Endothelial cell of umbilical vein (primary cell): ENCODE measurements at regions not wholly inside any gene's neighbourhood (a gene's known extent, or its start where the extent isn't known, plus 50 kb on each side); places are given as distances from the start of the nearest gene placed in this dataset.

ENCODE experiments used
- BruUV-seq: library from RNA; stranded (reverse); fragments of 400-500 nt; replicated peaks from 2 replicates; lab custom pipeline; 2021; lab: Mats Ljungman, UMichigan
- CTCF ChIA-PET: fragments of 300-600, 350-600 bp; sonication (Branson Sonifier 250); formaldehyde crosslinking; loops from one replicate; lab custom pipeline; 2021; ENCODE audit warnings: antibody characterized with exemption, inconsistent platforms; lab: Charles Lee
- POLR2A ChIA-PET: fragments of 300-600, 350-600 bp; sonication (Branson Sonifier 250); formaldehyde crosslinking; loops from one replicate; lab custom pipeline; 2021; ENCODE audit warnings: antibody characterized with exemption, inconsistent platforms; lab: Charles Lee
- DNase-seq: peaks from one replicate; pipeline ENCODE4 v3.0.0-alpha.2; 2011; ENCODE audit warnings: low read depth, low spot score
- FAIRE-seq: peaks from 2 replicates; lab custom pipeline; 2011; peaks lifted over from hg19 to GRCh38; lab: Jason Lieb, UNC
- H2AFZ ChIP-seq: 2 replicates; pipeline ENCODE4 v1.6.0; 2012; ENCODE audit warnings: low read depth, low read length, control low read depth, inconsistent platforms
- H3K27ac ChIP-seq: 2 replicates; pipeline ENCODE4 v1.5.1; 2011; ENCODE audit warnings: low read depth, mild to moderate bottlenecking, control low read depth, low read length, moderate library complexity; ENCODE audit not compliant: insufficient read depth
- H3K27me3 ChIP-seq, 2 experiments: 2 replicates each; pipeline versions ENCODE4 v1.6.0 to v1.6.1; 2011; ENCODE audit warnings: low read length in 2 of 2, mixed read lengths in 1 of 2; ENCODE audit not compliant: control insufficient read depth in 2 of 2, insufficient read depth in 2 of 2
- H3K36me3 ChIP-seq, 2 experiments: 2 replicates in 1 of 2; 3 replicates in 1 of 2; pipeline ENCODE4 v1.5.1; 2011; ENCODE audit warnings: low read length in 2 of 2, mild to moderate bottlenecking in 1 of 2, moderate library complexity in 1 of 2; ENCODE audit not compliant: control insufficient read depth in 2 of 2, insufficient read depth in 2 of 2; ENCODE audit errors: extremely low read depth in 1 of 2
- H3K4me1 ChIP-seq: 3 replicates; pipeline ENCODE4 v1.5.1; 2011; ENCODE audit warnings: mild to moderate bottlenecking, low read length; ENCODE audit not compliant: control insufficient read depth, insufficient read depth; ENCODE audit errors: extremely low read depth
- H3K4me2 ChIP-seq: 2 replicates; pipeline ENCODE4 v1.6.1; 2011; ENCODE audit warnings: low read length, control low read depth, mixed read lengths; ENCODE audit not compliant: insufficient read depth
- H3K4me3 ChIP-seq, 3 experiments: fragments of 200-600 bp in 1 of 3; sonication (generic), shearing (Covaris generic) in 1 of 3; replicated peaks in 1 of 3; 2 replicates each; pipeline ENCODE4 v1.5.1; 2011 to 2016; ENCODE audit warnings: control low read depth in 3 of 3, low read length in 3 of 3, mild to moderate bottlenecking in 2 of 3, inconsistent platforms in 1 of 3, low read depth in 1 of 3, moderate library complexity in 1 of 3; ENCODE audit not compliant: insufficient read depth in 1 of 3
- H3K79me2 ChIP-seq: 2 replicates; pipeline ENCODE4 v1.6.0; 2012; ENCODE audit warnings: low read length, inconsistent platforms; ENCODE audit not compliant: control insufficient read depth, insufficient read depth
- H3K9ac ChIP-seq: replicated peaks from 2 replicates; pipeline ENCODE3; 2011; ENCODE audit warnings: low read length, control low read depth; ENCODE audit not compliant: insufficient read depth; ENCODE audit errors: extremely low read depth
- H3K9me1 ChIP-seq: replicated peaks from 3 replicates; pipeline ENCODE4 v1.6.0; 2011; ENCODE audit warnings: mild to moderate bottlenecking, low read length; ENCODE audit not compliant: control insufficient read depth, insufficient read depth; ENCODE audit errors: extremely low read depth
- H3K9me3 ChIP-seq: replicated peaks from 2 replicates; pipeline ENCODE4 v1.5.1; 2012; ENCODE audit warnings: low read length, inconsistent platforms; ENCODE audit not compliant: control insufficient read depth, insufficient read depth
- H4K20me1 ChIP-seq: replicated peaks from 2 replicates; pipeline ENCODE3; 2011; ENCODE audit warnings: mild to moderate bottlenecking, low read length; ENCODE audit not compliant: control insufficient read depth, insufficient read depth; ENCODE audit errors: extremely low read depth
- CTCF ChIP-seq, 2 donors: IDR thresholded peaks; 1 replicate in 1 of 2; 2 replicates in 1 of 2; pipeline ENCODE4 v1.5.1; 2011; ENCODE audit warnings: low read length in 2 of 2, mild to moderate bottlenecking in 2 of 2, moderate library complexity in 2 of 2, control low read depth in 1 of 2, inconsistent platforms in 1 of 2, low read depth in 1 of 2; ENCODE audit not compliant: insufficient read depth in 1 of 2; ENCODE audit errors: extremely low read depth in 1 of 2
- EZH2 ChIP-seq: IDR thresholded peaks from 2 replicates; pipeline ENCODE4 v1.6.1; 2012; ENCODE audit warnings: borderline replicate concordance, low read depth, mild to moderate bottlenecking, moderate library complexity, low read length, inconsistent platforms; ENCODE audit not compliant: severe bottlenecking
- FOS ChIP-seq: IDR thresholded peaks from 2 replicates; pipeline ENCODE4 v1.6.1; 2011; ENCODE audit warnings: mild to moderate bottlenecking, low read length, moderate library complexity, borderline replicate concordance; ENCODE audit not compliant: insufficient read depth
- GATA2 ChIP-seq: IDR thresholded peaks from 2 replicates; pipeline ENCODE4 v1.7.0; 2011; ENCODE audit warnings: low read depth, mild to moderate bottlenecking, moderate library complexity, mixed read lengths, low read length; ENCODE audit not compliant: insufficient read length, insufficient read depth
- JUN ChIP-seq: IDR thresholded peaks from 2 replicates; pipeline ENCODE4 v1.6.1; 2011; ENCODE audit warnings: borderline replicate concordance, low read depth; ENCODE audit not compliant: insufficient read length, insufficient read depth
- MAX ChIP-seq: IDR thresholded peaks from 2 replicates; pipeline ENCODE4 v1.6.1; 2011; ENCODE audit not compliant: insufficient read depth, insufficient read length
- MYC ChIP-seq: IDR thresholded peaks from one replicate; pipeline ENCODE4 v1.6.1; 2011; ENCODE audit warnings: mild to moderate bottlenecking, low read depth, low read length
- POLR2A ChIP-seq: IDR thresholded peaks from 2 replicates; pipeline ENCODE4 v1.6.1; 2012; ENCODE audit warnings: low read depth, mild to moderate bottlenecking, control low read depth, low read length
- POLR2AphosphoS5 ChIP-seq: IDR thresholded peaks from 2 replicates; pipeline ENCODE4 v1.6.1; 2012; ENCODE audit warnings: low read depth, mild to moderate bottlenecking, control low read depth, low read length, moderate library complexity; ENCODE audit not compliant: insufficient read depth
- dilution Hi-C: fragments of 300-500 bp; cut with MboI; formaldehyde crosslinking; loops from one replicate; pipeline ENCODE4 v1.15.0; 2019; ENCODE audit warnings: low sequenced_read_pairs; ENCODE audit not compliant: extremely low pct_ligation_motif_present
- intact Hi-C: fragments of 100-400 bp; cut with micrococcal nuclease; formaldehyde crosslinking; loops from one replicate; pipeline ENCODE4 v1.10.0; 2022

- Histone ChIP-seq H3K79me2 (no peaks in the 10 kb centered on the region), H3K27me3 (peaks cover 0 to 2% of the 10 kb centered on the region in 2 experiments), H3K27ac (no peak overlapping the region), H3K4me2 (no peak overlapping the region), H3K9me3 (no peaks in the 10 kb centered on the region), H3K9ac (no peak overlapping the region), H2AFZ (no peak overlapping the region), H3K36me3 (no peaks in the 10 kb centered on the region), H3K4me3 (no peak overlapping the region), H4K20me1 (no peaks in the 10 kb centered on the region), H3K4me1 (no peaks in the 10 kb centered on the region), H3K9me1 (no peaks in the 10 kb centered on the region)
- BruUV-seq = no TSS peak
- TF ChIP-seq JUN (no peak), GATA2 (no peak), MAX (no peak), FOS (no peak), EZH2 (no peak), CTCF (IDR thresholded peaks at IDR 0.05; ENCODE audit: extremely low read depth in 1 of 2, insufficient read depth in 1 of 2, low read depth in 1 of 2, low read length in 2 of 2) (no peak), POLR2A (no peak), MYC (no peak), POLR2AphosphoS5 (no peak)
- ChIA-PET POLR2A (no interaction called here), CTCF (interaction anchor here (1.3 to 1.9 kb wide), 2 partner anchors 18 to 33 kb away, joined by 3 to 5 read pairs; no protein-coding TSS in a partner anchor)
- FAIRE-seq (no peak), DNase-seq (no peak)
- dilution Hi-C loops = no loop called here
- intact Hi-C loops = no loop called here
Observed at GRCh38 chr2:7117076-7117475, 199.9 kb downstream of the RNF144A start.
